GM18507 (cell line): ENCODE measurements at regions not wholly inside any gene's neighbourhood (a gene's known extent, or its start where the extent isn't known, plus 50 kb on each side); places are given as distances from the start of the nearest gene placed in this dataset.
A peak's percentile ranks its signal among the peaks of the same experiment; 100 is the strongest.

Source experiments
- DNase-seq: peaks from one replicate; pipeline ENCODE4 v3.0.0; 2011; ENCODE audit warnings: low read depth; ENCODE audit not compliant: insufficient read length; ENCODE audit errors: extremely low spot score
- FAIRE-seq: peaks from 2 replicates; lab custom pipeline; 2011; peaks lifted over from hg19 to GRCh38; lab: Jason Lieb, UNC

- FAIRE-seq (no peak), DNase-seq (no peak)
Measured at GRCh38 chr3:161555320-161555719, 58.7 kb downstream of the OTOL1 start.

DNA sequence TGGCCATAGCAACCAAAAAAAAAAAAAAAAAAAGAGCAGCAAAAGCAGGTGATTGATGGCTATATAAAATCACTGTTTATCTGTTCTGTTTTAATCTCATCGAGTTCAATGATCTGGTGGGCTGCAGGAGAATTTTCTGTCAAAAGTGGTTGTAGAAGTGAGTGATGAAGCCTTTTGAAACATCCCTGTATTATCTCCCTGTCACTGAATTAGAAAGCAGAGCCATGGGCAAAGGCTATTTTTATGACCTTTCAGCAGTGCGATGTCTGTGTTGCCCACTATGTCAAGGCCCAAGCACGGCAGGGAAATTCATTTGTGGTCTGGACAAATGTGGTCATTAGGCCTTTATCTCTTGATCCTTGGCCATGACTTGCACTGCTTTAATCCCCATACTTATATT lies 59.9 kb downstream of the OTOL1 start:
- DNase-seq (no peak), FAIRE-seq (no peak)

DNA sequence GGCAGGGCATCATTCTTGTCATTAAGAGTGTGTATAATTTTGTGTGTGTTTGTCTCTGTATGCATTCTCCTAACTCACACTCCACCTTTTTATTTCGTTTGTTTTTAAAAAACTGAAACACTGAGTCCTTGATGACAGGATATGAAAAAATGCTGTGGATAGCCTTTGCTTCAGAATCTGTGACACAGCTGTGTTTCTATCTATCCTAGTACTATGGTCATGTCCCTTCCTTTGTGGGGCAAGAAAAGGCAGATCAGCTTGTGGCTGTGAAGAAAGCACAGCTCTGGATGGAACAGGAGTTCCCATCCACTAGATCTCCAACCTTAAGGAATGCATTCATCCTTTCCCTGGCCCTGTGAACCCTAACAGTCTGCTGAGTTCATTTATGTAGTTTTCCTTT lies 60.3 kb downstream of the OTOL1 start:
- DNase-seq (no peak), FAIRE-seq (no peak)

- DNase-seq (no peak), FAIRE-seq (no peak)
Measured at GRCh38 chr3:161557445-161558150, 61.0 kb downstream of the OTOL1 start.

GRCh38 chr3:161558236-161558635 lies 61.6 kb downstream of the OTOL1 start:
- FAIRE-seq: no peak
- DNase-seq: no peak

DNA sequence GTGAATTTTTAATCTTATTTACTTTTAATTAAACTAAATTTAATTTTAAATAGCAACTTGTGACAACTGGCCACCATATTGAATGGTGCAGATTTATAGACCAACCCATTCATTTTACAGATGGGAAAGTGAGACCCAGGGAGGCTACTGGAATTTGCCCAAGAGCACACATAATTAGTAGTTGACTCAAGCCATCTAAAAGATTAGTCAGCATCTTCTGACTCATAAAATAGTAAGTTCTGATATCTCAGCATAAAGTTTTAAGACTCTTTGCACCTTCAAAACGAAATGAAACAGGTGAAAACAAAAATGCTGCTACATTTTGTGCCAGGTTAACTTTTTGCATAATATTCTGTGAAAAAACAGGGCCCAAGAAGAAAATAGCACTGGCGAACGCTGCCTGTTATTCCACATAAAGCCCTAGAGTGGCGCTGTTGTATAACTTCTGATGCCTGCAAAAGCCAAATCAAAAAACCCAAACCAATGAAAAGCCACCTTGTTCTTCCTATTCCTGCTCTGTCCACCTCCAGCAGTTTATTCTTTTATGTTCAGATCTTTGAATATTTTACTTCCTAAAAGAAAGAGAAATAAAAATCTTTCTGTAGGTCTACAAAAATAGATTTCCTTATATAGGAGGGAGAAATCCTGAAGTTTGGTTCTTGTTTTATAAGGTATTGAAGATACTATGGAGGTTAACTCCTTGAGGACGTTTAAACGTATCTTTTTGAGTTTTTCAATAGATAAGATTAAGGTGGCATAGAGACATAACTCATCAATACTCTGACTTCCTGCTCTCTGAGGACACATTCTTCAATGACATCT lies 62.8 kb downstream of the OTOL1 start:
- no peak for DNase-seq
- FAIRE-seq: peak; percentile 61

DNA sequence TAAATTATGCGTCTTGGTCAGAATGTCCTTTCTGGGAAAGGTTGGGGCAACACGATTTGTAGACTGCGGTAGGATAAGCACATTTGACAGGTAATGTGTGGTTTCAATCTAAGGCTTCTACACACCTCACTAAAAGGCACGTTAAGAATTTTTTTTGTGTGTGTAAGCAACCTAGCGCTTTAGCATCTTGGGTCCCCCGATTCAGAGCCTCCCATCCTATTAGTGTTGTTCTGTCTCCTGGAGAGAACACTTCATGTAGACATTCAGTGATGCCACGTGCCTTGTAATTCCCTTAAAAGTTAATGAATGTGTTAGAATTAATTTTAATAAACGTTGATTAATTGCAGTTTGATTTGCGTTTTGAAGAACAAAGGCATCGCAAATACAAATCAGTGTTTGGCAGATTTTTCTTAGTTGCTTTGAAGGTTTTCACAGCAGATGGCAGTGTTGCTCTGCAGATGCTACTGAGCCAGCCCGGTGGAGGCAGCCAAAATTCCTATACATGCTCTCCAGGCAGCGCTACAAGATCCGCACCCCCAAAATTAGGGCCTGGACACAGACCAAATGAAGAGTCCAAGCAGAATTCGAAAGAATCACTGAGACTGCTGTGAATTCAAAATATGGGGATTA lies 63.5 kb downstream of the OTOL1 start:
- FAIRE-seq (peak; percentile 49), DNase-seq (no peak)

DNA sequence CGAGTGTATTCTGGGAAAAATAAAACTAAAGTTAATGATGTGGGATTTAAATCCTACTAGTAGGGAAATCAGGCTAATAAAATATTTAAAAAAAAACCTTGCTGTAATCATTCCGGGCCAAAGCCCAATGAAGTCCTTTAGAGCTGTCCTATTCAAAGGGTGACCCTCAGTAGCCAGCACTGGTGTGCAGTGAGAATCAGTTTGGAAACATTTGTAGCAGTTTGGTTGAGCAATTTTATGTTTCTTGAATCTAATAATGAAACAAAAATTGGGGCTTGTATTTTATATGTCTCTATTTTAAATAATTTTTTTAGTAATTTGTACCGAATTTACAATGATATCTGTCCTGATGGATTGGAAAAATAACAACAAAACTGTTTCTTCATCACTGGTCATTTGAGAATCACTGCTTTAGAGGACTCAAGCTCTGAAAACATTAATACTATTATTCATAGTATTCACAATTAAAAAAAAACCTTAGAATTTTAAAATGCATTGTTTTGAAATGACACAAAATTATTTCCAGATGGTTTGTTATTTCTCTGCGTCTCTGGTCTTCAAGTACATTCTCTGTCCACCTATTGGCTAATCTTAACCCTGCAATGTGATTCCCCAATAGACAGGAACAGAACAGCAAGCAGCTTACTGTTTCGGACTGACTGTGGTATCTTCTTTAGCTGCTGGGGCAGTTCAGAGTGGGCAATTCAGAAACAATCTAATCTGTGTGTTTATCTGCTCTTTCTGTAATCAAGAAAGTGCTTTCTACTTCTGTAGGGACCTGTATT lies 71.2 kb downstream of the OTOL1 start:
- no peak for FAIRE-seq
- DNase-seq: no peak

- FAIRE-seq (no peak), DNase-seq (no peak)
Measured at GRCh38 chr3:161568671-161569070, 72.1 kb downstream of the OTOL1 start.

DNA sequence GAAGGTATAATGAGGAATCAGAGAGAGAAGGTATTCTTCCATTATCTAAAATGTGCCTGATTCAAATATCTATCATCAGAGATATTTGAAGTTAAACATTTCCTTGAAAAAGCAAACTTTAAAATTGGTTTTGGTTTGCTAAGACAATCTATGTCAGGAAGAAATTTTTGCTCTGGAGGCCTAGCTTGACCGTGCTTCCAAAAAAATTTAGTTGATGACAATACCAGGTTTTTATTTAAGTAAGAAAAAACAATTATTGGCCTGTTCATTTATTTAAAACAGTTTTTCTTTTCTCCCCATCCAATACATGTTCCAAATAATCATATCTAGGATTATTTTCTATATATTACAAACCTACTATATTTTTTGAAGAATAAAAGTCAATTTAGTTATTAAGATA lies 75.3 kb downstream of the OTOL1 start:
- FAIRE-seq: no peak

DNA sequence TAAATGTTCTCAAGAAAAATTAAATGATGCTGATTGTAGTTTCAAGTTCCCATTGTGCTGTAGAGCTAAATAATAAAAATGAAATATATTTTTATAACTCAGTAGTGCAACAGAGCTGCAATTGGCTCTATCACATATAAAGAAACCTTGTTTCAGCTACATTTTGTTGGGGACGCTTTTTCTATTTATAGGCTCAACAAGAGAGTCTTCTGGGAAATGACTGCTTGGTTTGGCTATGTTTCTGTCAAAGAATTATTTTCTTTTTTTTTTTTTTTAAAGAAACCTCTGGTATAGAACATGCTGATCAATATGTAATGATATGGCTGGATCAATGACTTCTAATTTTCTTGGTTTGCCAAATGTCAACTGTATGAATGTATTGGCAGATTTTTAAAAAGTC lies 76.5 kb downstream of the OTOL1 start:
- DNase-seq (no peak), FAIRE-seq (no peak)

More for the DNA sequence above, 75.3 kb downstream of the OTOL1 start:
- no peak for DNase-seq

- FAIRE-seq: no peak
Measured at GRCh38 chr3:161575901-161576300, 79.3 kb downstream of the OTOL1 start.

DNA sequence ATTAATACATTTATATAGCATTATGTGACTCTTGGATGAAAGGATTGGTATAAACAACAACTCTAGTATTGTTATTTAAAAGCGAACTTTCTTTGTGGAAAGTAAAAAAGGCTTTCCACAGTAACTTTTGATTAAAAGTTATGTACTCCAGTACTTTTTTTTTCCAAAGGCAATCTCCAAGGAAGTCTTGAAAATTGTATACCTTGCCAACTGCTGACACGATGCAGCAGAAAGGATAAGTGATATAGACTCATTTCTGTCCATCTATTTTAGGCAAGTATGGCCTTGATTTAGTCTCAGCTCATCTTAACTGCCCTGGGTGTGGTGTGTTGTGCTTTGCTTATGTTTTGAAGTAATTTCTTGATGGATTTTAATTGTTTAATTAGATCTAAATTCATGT lies 79.7 kb downstream of the OTOL1 start:
- FAIRE-seq (no peak), DNase-seq (no peak)

More at GRCh38 chr3:161575901-161576300, 79.3 kb downstream of the OTOL1 start:
- DNase-seq: no peak

DNA sequence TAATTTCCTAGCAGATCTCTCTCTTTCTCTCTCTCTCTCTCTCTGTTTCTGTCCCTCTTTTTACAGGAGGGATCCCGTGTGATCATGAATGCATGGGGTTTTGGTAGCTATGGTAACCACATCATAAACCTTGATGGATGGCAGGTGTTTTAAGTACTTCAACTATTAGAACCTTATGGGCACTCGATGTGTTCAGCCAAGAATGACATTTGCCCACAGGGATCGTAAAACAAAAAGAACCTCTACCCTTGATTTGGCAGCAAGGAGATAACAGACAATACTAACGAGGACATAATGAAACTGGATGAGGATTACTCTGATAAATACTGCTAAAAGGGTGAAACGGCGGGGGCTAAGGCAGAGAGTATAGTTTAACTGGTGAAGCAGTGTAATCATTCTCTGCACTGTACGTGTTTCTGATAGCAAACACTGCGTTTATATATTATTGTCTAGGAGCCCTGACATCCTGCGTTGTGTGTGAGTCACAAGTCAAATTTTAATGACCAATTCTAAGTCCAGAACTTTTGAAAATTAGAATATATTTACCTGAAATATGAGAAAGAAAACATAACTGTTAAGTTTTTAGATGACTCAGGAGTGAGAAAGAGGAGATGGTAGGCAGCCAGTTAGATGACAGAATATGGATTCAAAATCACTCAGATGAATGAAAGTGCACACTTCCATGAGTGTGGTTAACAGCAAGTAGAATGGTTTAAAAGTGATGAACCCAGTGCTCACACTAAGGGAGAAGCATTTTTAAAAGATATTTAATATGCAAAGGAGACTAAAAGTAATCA lies 80.3 kb downstream of the OTOL1 start:
- DNase-seq (no peak), FAIRE-seq (no peak)

GRCh38 chr3:161577662-161578061 lies 81.1 kb downstream of the OTOL1 start:
- no peak for DNase-seq
- FAIRE-seq: no peak

GRCh38 chr3:161579395-161580126 lies 83.0 kb downstream of the OTOL1 start:
- DNase-seq (no peak), FAIRE-seq (no peak)

GRCh38 chr3:161585922-161586321 lies 89.3 kb downstream of the OTOL1 start:
- FAIRE-seq: no peak
- DNase-seq: no peak

DNA sequence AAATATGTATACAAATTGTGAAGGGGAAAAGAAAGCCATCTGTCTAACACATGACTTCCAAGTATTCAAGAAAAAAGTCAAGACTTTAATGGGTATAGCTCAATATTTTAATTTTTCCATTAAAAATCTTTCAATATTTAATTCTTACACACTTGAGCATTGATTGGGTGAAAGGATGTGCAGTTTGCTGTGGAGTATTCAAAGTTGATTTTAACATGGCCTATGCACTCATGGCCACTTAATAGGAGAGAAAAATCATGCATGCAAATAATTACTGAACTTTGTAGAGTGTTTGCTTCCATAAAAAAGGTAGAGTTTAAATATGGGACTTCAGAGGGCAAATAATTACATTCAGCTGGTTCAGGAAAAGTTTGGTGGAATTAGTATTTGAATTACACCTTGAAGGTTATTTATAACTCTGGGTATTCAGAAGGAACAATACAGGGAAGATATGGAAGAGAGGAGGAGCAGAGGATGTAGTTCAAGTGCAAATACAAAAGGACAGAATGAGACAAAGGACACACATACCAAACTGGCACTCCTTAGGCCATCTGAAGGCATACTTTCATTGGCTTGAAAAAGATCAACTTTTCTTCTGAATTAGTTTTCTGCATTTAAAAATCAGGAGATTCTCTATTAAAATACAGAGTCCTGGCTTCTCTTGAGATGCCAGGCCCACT lies 90.1 kb downstream of the OTOL1 start:
- no peak for FAIRE-seq
- no peak for DNase-seq
